Activated T-cell treated with anti-CD3 and anti-CD28 coated beads, Interleukin-2, amount 50 U/mL, for 1 hour (primary cell): ENCODE measurements at regions not wholly inside any gene's neighbourhood (a gene's known extent, or its start where the extent isn't known, plus 50 kb on each side); places are given as distances from the start of the nearest gene placed in this dataset.

Experiments
- DNase-seq: peaks from one replicate; pipeline ENCODE4 v3.0.0-alpha.2; 2020

- DNase-seq = no peak
Measured at GRCh38 chr1:8112611-8113261, 86.6 kb upstream of the ERRFI1 start.

GRCh38 chr1:8111560-8111959, 85.5 kb upstream of the ERRFI1 start:
- DNase-seq = no peak

GRCh38 chr1:8109216-8109615, 83.1 kb upstream of the ERRFI1 start:
- no peak for DNase-seq

GRCh38 chr1:8107897-8108296, 81.8 kb upstream of the ERRFI1 start:
- no peak for DNase-seq

GRCh38 chr1:8104278-8105236, 78.4 kb upstream of the ERRFI1 start:
- DNase-seq = no peak

- DNase-seq = no peak
Measured at GRCh38 chr1:8097908-8098307, 71.8 kb upstream of the ERRFI1 start.

GRCh38 chr1:8097077-8097799, 71.1 kb upstream of the ERRFI1 start:
- DNase-seq = no peak

GRCh38 chr1:8096105-8097011, 70.2 kb upstream of the ERRFI1 start:
- DNase-seq = no peak

- no peak for DNase-seq
Measured at GRCh38 chr1:8095584-8095983, 69.5 kb upstream of the ERRFI1 start.

GRCh38 chr1:8094481-8095241, 68.6 kb upstream of the ERRFI1 start:
- no peak for DNase-seq

- no peak for DNase-seq
Measured at GRCh38 chr1:8093221-8093980, 67.3 kb upstream of the ERRFI1 start.

- no peak for DNase-seq
Measured at GRCh38 chr1:8092657-8093056, 66.5 kb upstream of the ERRFI1 start.

- no peak for DNase-seq
Measured at GRCh38 chr1:8091691-8092090, 65.6 kb upstream of the ERRFI1 start.

- no peak for DNase-seq
Measured at GRCh38 chr1:8090241-8090702, 64.2 kb upstream of the ERRFI1 start.

GRCh38 chr1:8089535-8090228, 63.6 kb upstream of the ERRFI1 start:
- DNase-seq = no peak

GRCh38 chr1:8086055-8086454, 59.9 kb upstream of the ERRFI1 start:
- no peak for DNase-seq

GRCh38 chr1:8084913-8085312, 58.8 kb upstream of the ERRFI1 start:
- no peak for DNase-seq

- no peak for DNase-seq
Measured at GRCh38 chr1:8083739-8084484, 57.8 kb upstream of the ERRFI1 start.

GRCh38 chr1:8082945-8083344, 56.8 kb upstream of the ERRFI1 start:
- no peak for DNase-seq
